HepG2 (cell line): ENCODE measurements at regions not wholly inside any gene's neighbourhood (a gene's known extent, or its start where the extent isn't known, plus 50 kb on each side); places are given as distances from the start of the nearest gene placed in this dataset.

Experiments
- BCL6 ChIP-seq: IDR thresholded peaks from 2 replicates; pipeline ENCODE4 v1.6.1; 2016; ENCODE audit warnings: missing genetic modification reagents, missing compliant biosample characterization
- NCOR1 ChIP-seq: fragments of 200-600 bp; sonication (generic); IDR thresholded peaks from 2 replicates; pipeline ENCODE4 v1.7.0; 2017; ENCODE audit warnings: antibody characterized with exemption, low read length, borderline replicate concordance
- NRL ChIP-seq: sonication (generic); formaldehyde crosslinking; IDR thresholded peaks from 2 replicates; pipeline ENCODE4 v1.5.0; 2020; ENCODE audit warnings: missing genetic modification reagents, mild to moderate bottlenecking, moderate library complexity, borderline replicate concordance
- SNRNP70 ChIP-seq: fragments of 200-400 bp; formaldehyde crosslinking; IDR thresholded peaks from 2 replicates; pipeline ENCODE4 v1.6.1; 2017; ENCODE audit warnings: mild to moderate bottlenecking, low read depth, low read length, moderate library complexity
- SRY ChIP-seq: sonication (generic); formaldehyde crosslinking; IDR thresholded peaks from 2 replicates; pipeline ENCODE4 v1.8.0; 2022; ENCODE audit warnings: mild to moderate bottlenecking, missing genetic modification reagents
- ZNF24 ChIP-seq: fragments of 450-650 bp; IDR thresholded peaks from 2 replicates; pipeline ENCODE4 v1.6.1; 2017; ENCODE audit warnings: antibody characterized with exemption, mild to moderate bottlenecking
- ZNF629 ChIP-seq: sonication (generic); formaldehyde crosslinking; conservative IDR thresholded peaks from 2 replicates; pipeline ENCODE4 v1.5.0; 2020; ENCODE audit warnings: missing genetic modification reagents
- ZNF747 ChIP-seq: sonication (generic); formaldehyde crosslinking; IDR thresholded peaks from 2 replicates; pipeline ENCODE4 v1.8.1; 2023; ENCODE audit warnings: missing genetic modification reagents, mild to moderate bottlenecking, borderline replicate concordance
- ZNF775 ChIP-seq: sonication (generic); formaldehyde crosslinking; IDR thresholded peaks from 2 replicates; pipeline ENCODE4 v1.4.0; 2020; ENCODE audit warnings: missing genetic modification reagents, mild to moderate bottlenecking, moderate library complexity, borderline replicate concordance
- TF ChIP-seq, protein P1 (sequence below): sonication (generic); formaldehyde crosslinking; IDR thresholded peaks from 2 replicates; pipeline ENCODE4 v1.4.0; 2020; ENCODE audit warnings: mild to moderate bottlenecking, missing genetic modification reagents
- TF ChIP-seq, protein P2 (sequence below): IDR thresholded peaks from 2 replicates; pipeline ENCODE4 v1.6.1; 2012; ENCODE audit warnings: low read length, improper control_type of control experiment
- TF ChIP-seq, protein P3 (sequence below): sonication (generic); formaldehyde crosslinking; IDR thresholded peaks from 2 replicates; pipeline ENCODE4 v1.9.0; 2021; ENCODE audit warnings: missing genetic modification reagents, borderline replicate concordance
- TF ChIP-seq, protein P4 (sequence below): IDR thresholded peaks from 2 replicates; pipeline ENCODE4 v1.6.1; 2016; ENCODE audit warnings: low read depth, borderline replicate concordance
- TF ChIP-seq, protein P5 (sequence below): sonication (generic); formaldehyde crosslinking; IDR thresholded peaks from 2 replicates; pipeline ENCODE4 v1.8.1; 2023; ENCODE audit warnings: mild to moderate bottlenecking, moderate library complexity, missing genetic modification reagents
- TF ChIP-seq, protein P6 (sequence below): sonication (generic); formaldehyde crosslinking; IDR thresholded peaks from 2 replicates; pipeline ENCODE4 v1.8.0; 2022; ENCODE audit warnings: missing genetic modification reagents, mild to moderate bottlenecking, moderate library complexity, borderline replicate concordance
- TF ChIP-seq, protein P7 (sequence below): sonication (generic); formaldehyde crosslinking; IDR thresholded peaks from 2 replicates; pipeline ENCODE4 v1.9.0; 2021; ENCODE audit warnings: missing genetic modification reagents, mild to moderate bottlenecking, borderline replicate concordance

DNA sequence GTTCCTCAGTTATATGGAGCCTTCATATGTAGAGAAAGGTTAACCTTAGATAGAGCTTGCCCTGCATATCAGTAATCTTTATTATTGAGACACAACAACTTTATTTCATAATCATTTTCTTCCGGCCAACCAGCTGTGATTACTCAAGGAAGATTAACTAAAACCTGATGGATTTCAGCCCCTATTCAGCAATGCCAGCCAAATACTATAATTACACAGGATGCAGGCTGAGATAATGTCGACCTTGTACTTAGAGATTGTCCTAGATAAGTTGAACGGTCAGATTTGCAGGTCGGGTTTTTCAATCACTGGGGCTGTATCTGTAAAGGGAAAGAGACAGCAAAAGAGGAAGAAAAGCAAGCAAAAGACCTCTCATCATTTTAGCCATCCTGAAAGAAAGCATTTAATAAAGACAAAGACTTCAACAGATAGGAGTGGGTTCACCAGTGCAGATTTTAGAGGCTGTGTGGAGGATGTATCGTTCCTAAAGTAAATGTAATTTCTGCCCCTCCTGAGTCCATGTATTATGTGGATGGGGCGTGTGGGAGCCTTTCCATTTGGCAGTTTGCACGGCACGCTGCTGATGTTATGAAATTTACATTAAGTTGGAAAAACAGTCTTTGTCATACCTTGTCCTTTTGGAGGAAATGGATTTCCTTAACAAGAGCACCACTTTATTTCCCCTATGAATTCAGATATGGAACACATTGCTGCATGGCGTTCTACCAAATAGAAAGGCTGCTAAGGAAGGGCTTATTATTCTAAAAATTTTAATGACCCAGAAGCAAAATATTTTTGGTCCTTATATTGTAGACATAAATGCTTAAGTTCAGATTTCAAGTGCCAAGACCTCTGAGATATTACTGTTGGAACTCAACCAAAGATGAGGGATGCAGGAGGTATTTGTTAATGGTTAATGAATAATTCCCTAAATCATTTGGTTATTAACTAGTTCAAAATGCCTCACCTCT is 496.7 kb downstream of the SPRY1 start (continued):
- peak; percentile 34; the same call in 1 of the 2 replicates for TF ChIP-seq BCL6 (CRISPR knock-in tag)
- TF ChIP-seq SRY, result no peak
- TF ChIP-seq, protein P1, sequence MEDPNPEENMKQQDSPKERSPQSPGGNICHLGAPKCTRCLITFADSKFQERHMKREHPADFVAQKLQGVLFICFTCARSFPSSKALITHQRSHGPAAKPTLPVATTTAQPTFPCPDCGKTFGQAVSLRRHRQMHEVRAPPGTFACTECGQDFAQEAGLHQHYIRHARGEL (CRISPR knock-in tag), result no peak
- no peak for TF ChIP-seq NCOR1
- TF ChIP-seq, protein P2, sequence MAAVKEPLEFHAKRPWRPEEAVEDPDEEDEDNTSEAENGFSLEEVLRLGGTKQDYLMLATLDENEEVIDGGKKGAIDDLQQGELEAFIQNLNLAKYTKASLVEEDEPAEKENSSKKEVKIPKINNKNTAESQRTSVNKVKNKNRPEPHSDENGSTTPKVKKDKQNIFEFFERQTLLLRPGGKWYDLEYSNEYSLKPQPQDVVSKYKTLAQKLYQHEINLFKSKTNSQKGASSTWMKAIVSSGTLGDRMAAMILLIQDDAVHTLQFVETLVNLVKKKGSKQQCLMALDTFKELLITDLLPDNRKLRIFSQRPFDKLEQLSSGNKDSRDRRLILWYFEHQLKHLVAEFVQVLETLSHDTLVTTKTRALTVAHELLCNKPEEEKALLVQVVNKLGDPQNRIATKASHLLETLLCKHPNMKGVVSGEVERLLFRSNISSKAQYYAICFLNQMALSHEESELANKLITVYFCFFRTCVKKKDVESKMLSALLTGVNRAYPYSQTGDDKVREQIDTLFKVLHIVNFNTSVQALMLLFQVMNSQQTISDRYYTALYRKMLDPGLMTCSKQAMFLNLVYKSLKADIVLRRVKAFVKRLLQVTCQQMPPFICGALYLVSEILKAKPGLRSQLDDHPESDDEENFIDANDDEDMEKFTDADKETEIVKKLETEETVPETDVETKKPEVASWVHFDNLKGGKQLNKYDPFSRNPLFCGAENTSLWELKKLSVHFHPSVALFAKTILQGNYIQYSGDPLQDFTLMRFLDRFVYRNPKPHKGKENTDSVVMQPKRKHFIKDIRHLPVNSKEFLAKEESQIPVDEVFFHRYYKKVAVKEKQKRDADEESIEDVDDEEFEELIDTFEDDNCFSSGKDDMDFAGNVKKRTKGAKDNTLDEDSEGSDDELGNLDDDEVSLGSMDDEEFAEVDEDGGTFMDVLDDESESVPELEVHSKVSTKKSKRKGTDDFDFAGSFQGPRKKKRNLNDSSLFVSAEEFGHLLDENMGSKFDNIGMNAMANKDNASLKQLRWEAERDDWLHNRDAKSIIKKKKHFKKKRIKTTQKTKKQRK, result no peak
- TF ChIP-seq, protein P3, sequence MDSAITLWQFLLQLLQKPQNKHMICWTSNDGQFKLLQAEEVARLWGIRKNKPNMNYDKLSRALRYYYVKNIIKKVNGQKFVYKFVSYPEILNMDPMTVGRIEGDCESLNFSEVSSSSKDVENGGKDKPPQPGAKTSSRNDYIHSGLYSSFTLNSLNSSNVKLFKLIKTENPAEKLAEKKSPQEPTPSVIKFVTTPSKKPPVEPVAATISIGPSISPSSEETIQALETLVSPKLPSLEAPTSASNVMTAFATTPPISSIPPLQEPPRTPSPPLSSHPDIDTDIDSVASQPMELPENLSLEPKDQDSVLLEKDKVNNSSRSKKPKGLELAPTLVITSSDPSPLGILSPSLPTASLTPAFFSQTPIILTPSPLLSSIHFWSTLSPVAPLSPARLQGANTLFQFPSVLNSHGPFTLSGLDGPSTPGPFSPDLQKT (CRISPR knock-in tag), result no peak
- no peak for TF ChIP-seq ZNF775 (CRISPR knock-in tag)
- TF ChIP-seq ZNF24, result no peak
- TF ChIP-seq, protein P4, sequence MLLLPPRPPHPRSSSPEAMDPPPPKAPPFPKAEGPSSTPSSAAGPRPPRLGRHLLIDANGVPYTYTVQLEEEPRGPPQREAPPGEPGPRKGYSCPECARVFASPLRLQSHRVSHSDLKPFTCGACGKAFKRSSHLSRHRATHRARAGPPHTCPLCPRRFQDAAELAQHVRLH (CRISPR knock-in tag), result no peak
- TF ChIP-seq, protein P5, sequence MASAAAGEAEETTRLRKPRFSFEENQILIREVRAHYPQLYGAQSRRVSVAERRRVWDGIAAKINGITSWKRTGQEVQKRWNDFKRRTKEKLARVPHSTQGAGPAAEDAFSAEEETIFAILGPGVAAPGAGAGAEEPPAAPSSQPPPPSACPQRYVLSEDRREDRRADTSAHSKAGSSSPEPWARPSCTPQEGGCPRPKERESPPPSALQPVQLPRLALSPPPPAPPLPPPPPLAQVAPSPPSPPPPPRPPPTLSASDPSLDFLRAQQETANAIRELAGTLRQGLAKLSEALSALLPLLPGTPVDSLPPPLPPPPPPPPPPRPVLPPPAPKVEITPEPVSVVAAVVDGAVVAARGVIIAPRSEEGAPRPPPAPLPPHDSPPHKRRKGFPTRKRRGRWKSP (CRISPR knock-in tag), result no peak
- no peak for TF ChIP-seq SNRNP70
- TF ChIP-seq, protein P6, sequence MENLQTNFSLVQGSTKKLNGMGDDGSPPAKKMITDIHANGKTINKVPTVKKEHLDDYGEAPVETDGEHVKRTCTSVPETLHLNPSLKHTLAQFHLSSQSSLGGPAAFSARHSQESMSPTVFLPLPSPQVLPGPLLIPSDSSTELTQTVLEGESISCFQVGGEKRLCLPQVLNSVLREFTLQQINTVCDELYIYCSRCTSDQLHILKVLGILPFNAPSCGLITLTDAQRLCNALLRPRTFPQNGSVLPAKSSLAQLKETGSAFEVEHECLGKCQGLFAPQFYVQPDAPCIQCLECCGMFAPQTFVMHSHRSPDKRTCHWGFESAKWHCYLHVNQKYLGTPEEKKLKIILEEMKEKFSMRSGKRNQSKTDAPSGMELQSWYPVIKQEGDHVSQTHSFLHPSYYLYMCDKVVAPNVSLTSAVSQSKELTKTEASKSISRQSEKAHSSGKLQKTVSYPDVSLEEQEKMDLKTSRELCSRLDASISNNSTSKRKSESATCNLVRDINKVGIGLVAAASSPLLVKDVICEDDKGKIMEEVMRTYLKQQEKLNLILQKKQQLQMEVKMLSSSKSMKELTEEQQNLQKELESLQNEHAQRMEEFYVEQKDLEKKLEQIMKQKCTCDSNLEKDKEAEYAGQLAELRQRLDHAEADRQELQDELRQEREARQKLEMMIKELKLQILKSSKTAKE, result peak; percentile 52; the same call in 1 of the 2 replicates
- no peak for TF ChIP-seq NRL (CRISPR knock-in tag)
- TF ChIP-seq ZNF629 (CRISPR knock-in tag), result no peak
- TF ChIP-seq, protein P7, sequence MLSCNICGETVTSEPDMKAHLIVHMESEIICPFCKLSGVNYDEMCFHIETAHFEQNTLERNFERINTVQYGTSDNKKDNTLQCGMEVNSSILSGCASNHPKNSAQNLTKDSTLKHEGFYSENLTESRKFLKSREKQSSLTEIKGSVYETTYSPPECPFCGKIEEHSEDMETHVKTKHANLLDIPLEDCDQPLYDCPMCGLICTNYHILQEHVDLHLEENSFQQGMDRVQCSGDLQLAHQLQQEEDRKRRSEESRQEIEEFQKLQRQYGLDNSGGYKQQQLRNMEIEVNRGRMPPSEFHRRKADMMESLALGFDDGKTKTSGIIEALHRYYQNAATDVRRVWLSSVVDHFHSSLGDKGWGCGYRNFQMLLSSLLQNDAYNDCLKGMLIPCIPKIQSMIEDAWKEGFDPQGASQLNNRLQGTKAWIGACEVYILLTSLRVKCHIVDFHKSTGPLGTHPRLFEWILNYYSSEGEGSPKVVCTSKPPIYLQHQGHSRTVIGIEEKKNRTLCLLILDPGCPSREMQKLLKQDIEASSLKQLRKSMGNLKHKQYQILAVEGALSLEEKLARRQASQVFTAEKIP, result no peak
- peak; percentile 27; the same call in 1 of the 2 replicates for TF ChIP-seq ZNF747 (CRISPR knock-in tag)
